ENCODE measurements at regions not wholly inside any gene's neighbourhood (a gene's known extent, or its start where the extent isn't known, plus 50 kb on each side); places are given as distances from the start of the nearest gene placed in this dataset.
"Not testable (repeated sequence)": the region's sequence is repeated elsewhere in the genome, so short reads cannot be mapped to it uniquely, and the experiment has no call there.

GRCh38 chr16:17556276-17557052 is 85.7 kb upstream of the XYLT1 start:
- peak; percentile 67 for DNase-seq
- H2AFZ ChIP-seq = no peak overlapping the region

GRCh38 chr16:17555176-17555575 is 84.4 kb upstream of the XYLT1 start:
- in situ Hi-C loops (cut with MboI) = no loop called here
- Histone ChIP-seq H3K9ac (no peak overlapping the region), H4K20me1 (ENCODE audit: insufficient read depth) (no peaks in the 10 kb centered on the region), H3K9me3 (ENCODE audit: low read depth) (no peaks in the 10 kb centered on the region), H3K36me3 (ENCODE audit: low read depth) (no peaks in the 10 kb centered on the region), H3F3A (ENCODE audit: insufficient read depth) (peaks cover 15% of the 10 kb centered on the region), H3K79me2 (ENCODE audit: insufficient read depth) (no peaks in the 10 kb centered on the region), H2AFZ (no peak overlapping the region), H3K9me2 (ENCODE audit: insufficient read depth) (no peaks in the 10 kb centered on the region), H3K4me2 (ENCODE audit: unreplicated experiment) (no peak overlapping the region), H3K27me3 (replicated peaks; ENCODE audit: insufficient read depth) (no peaks in the 10 kb centered on the region), H3K27ac (no peak overlapping the region), H3K4me3 (no peak overlapping the region), H3K4me1 (ENCODE audit: insufficient read depth) (peaks cover 30% of the 10 kb centered on the region)
- DNase-seq = peak; percentile 82
- no peak for TF ChIP-seq EZH2 (IDR thresholded peaks at IDR 0.05; ENCODE audit: insufficient read depth, poor library complexity, severe bottlenecking)
- no peak for TF ChIP-seq EZH2phosphoT487 (IDR thresholded peaks at IDR 0.05; ENCODE audit: insufficient read depth, low read depth)
- 36 to 39% methylated on average over 5 of the region's 5 CpGs for WGBS, 2 experiments (ENCODE audit: low coverage in 1 of 2, low lambda C conversion rate in 2 of 2, missing lambda C conversion rate in 2 of 2)

More at GRCh38 chr16:17556276-17557052, 85.7 kb upstream of the XYLT1 start:
- TF ChIP-seq EZH2 (IDR thresholded peaks at IDR 0.05; ENCODE audit: insufficient read depth, poor library complexity, severe bottlenecking) (no peak), EZH2phosphoT487 (IDR thresholded peaks at IDR 0.05; ENCODE audit: insufficient read depth, low read depth) (no peak)
- Histone ChIP-seq H3K9ac (no peak overlapping the region), H3K79me2 (ENCODE audit: insufficient read depth) (no peaks in the 10 kb centered on the region), H3K4me3 (no peak overlapping the region), H3K4me2 (ENCODE audit: unreplicated experiment) (no peak overlapping the region), H3F3A (ENCODE audit: insufficient read depth) (peaks cover 15% of the 10 kb centered on the region), H3K27me3 (replicated peaks; ENCODE audit: insufficient read depth) (no peaks in the 10 kb centered on the region), H3K36me3 (ENCODE audit: low read depth) (no peaks in the 10 kb centered on the region), H3K9me3 (ENCODE audit: low read depth) (no peaks in the 10 kb centered on the region), H4K20me1 (ENCODE audit: insufficient read depth) (no peaks in the 10 kb centered on the region), H3K27ac (no peak overlapping the region), H3K4me1 (ENCODE audit: insufficient read depth) (peaks cover 27% of the 10 kb centered on the region), H3K9me2 (ENCODE audit: insufficient read depth) (no peaks in the 10 kb centered on the region)
- in situ Hi-C loops (cut with MboI) = no loop called here
- 24 to 32% methylated on average over 7 of the region's 7 CpGs for WGBS, 2 experiments (ENCODE audit: low coverage in 1 of 2, low lambda C conversion rate in 2 of 2, missing lambda C conversion rate in 2 of 2)

GRCh38 chr16:17552351-17552750 is 81.6 kb upstream of the XYLT1 start:
- H3K9ac ChIP-seq = no peak overlapping the region
- peaks cover 15% of the 10 kb centered on the region for H3F3A ChIP-seq (ENCODE audit: insufficient read depth)
- in situ Hi-C loops (cut with MboI) = no loop called here
- H3K27me3 ChIP-seq (replicated peaks; ENCODE audit: insufficient read depth) = no peaks in the 10 kb centered on the region
- H3K4me1 ChIP-seq (ENCODE audit: insufficient read depth) = peaks cover 30% of the 10 kb centered on the region
- H3K4me3 ChIP-seq = no peak overlapping the region
- no peaks in the 10 kb centered on the region for H3K9me3 ChIP-seq (ENCODE audit: low read depth)
- TF ChIP-seq EZH2phosphoT487 (IDR thresholded peaks at IDR 0.05; ENCODE audit: insufficient read depth, low read depth) = no peak
- no peak for TF ChIP-seq EZH2 (IDR thresholded peaks at IDR 0.05; ENCODE audit: insufficient read depth, poor library complexity, severe bottlenecking)
- H3K79me2 ChIP-seq (ENCODE audit: insufficient read depth) = no peaks in the 10 kb centered on the region
- no peaks in the 10 kb centered on the region for H4K20me1 ChIP-seq (ENCODE audit: insufficient read depth)
- no peak overlapping the region for H3K27ac ChIP-seq
- 98% methylated on average over 5 of the region's 5 CpGs for WGBS, 2 experiments (ENCODE audit: low coverage in 1 of 2, low lambda C conversion rate in 2 of 2, missing lambda C conversion rate in 2 of 2)
- H3K36me3 ChIP-seq (ENCODE audit: low read depth) = no peaks in the 10 kb centered on the region
- DNase-seq = no peak
- no peak overlapping the region for H3K4me2 ChIP-seq (ENCODE audit: unreplicated experiment)
- H3K9me2 ChIP-seq (ENCODE audit: insufficient read depth) = no peaks in the 10 kb centered on the region
- H2AFZ ChIP-seq = no peak overlapping the region

- 88% methylated on average over 6 of the region's 6 CpGs for WGBS, 2 experiments (ENCODE audit: low coverage in 1 of 2, low lambda C conversion rate in 2 of 2, missing lambda C conversion rate in 2 of 2)
- H3K27me3 ChIP-seq (replicated peaks; ENCODE audit: insufficient read depth); H3K36me3 ChIP-seq (ENCODE audit: low read depth); in situ Hi-C loops (cut with MboI); H3K4me2 ChIP-seq (ENCODE audit: unreplicated experiment); H3K9me2 ChIP-seq (ENCODE audit: insufficient read depth); H3K79me2 ChIP-seq (ENCODE audit: insufficient read depth); H3K27ac ChIP-seq; H4K20me1 ChIP-seq (ENCODE audit: insufficient read depth); H2AFZ ChIP-seq; H3K4me3 ChIP-seq; H3K9me3 ChIP-seq (ENCODE audit: low read depth); H3K9ac ChIP-seq: not testable (repeated sequence)
- peaks cover 15% of the 10 kb centered on the region for H3F3A ChIP-seq (ENCODE audit: insufficient read depth)
- H3K4me1 ChIP-seq (ENCODE audit: insufficient read depth) = peaks cover 25% of the 10 kb centered on the region
- peak; percentile 69 for DNase-seq
Observed at GRCh38 chr16:17551682-17552081, 80.9 kb upstream of the XYLT1 start.
